Aorta (tissue), 5 donors: ENCODE measurements at regions not wholly inside any gene's neighbourhood (a gene's known extent, or its start where the extent isn't known, plus 50 kb on each side); places are given as distances from the start of the nearest gene placed in this dataset.
"Not testable (repeated sequence)": the region's sequence is repeated elsewhere in the genome, so short reads cannot be mapped to it uniquely, and the experiment has no call there.

Source experiments
- ATAC-seq: fragments of 200-7000 bp; cut with Tn5 transposase; one replicate; pipeline ENCODE4 v1.9.1; 2022; ENCODE audit warnings: moderate library complexity; ENCODE audit not compliant: low FRiP score
- DNase-seq, 2 donors: peaks; one replicate each; pipeline ENCODE4 v3.0.0-alpha.2; 2020
- H3K27ac ChIP-seq, 2 donors: one replicate each; pipeline ENCODE4 v1.5.1; 2013; ENCODE audit warnings: low read length in 2 of 2, mild to moderate bottlenecking in 2 of 2, moderate library complexity in 2 of 2, control low read depth in 1 of 2, inconsistent platforms in 1 of 2, low read depth in 1 of 2
- H3K27me3 ChIP-seq, 2 donors: one replicate each; pipeline ENCODE4 v1.6.1; 2013; ENCODE audit warnings: control low read depth in 1 of 2, low read length in 1 of 2, mild to moderate bottlenecking in 1 of 2, moderate library complexity in 1 of 2; ENCODE audit not compliant: insufficient read depth in 2 of 2, control insufficient read depth in 1 of 2
- H3K36me3 ChIP-seq, 2 donors: one replicate each; pipeline ENCODE4 v1.6.1; 2013; ENCODE audit warnings: control low read depth in 1 of 2, low read length in 1 of 2, mild to moderate bottlenecking in 1 of 2; ENCODE audit not compliant: insufficient read depth in 2 of 2, control insufficient read depth in 1 of 2
- H3K4me1 ChIP-seq, 2 donors: one replicate each; pipeline ENCODE4 v1.6.1; 2013; ENCODE audit warnings: low read length in 2 of 2, control low read depth in 1 of 2, mild to moderate bottlenecking in 1 of 2, moderate library complexity in 1 of 2; ENCODE audit not compliant: insufficient read depth in 2 of 2, control insufficient read depth in 1 of 2
- H3K4me3 ChIP-seq, 2 donors: one replicate each; pipeline ENCODE4 v1.5.1; 2013; ENCODE audit warnings: low read length in 2 of 2, control low read depth in 1 of 2, mild to moderate bottlenecking in 1 of 2
- H3K9me3 ChIP-seq: one replicate; pipeline ENCODE4 v1.6.1; 2013; ENCODE audit warnings: mild to moderate bottlenecking, low read length; ENCODE audit not compliant: control insufficient read depth
- WGBS, 2 donors: extraction: QIAGEN DNeasy Blood & Tissue Kit; methylation state at CpG; one replicate each; pipeline ENCODE4 v1.1.7; 2013; 5-methylcytosine and 5-hydroxymethylcytosine counted together
- intact Hi-C, 2 donors: fragments of 100-400 bp; cut with DNase I; formaldehyde crosslinking; loops; one replicate each; pipeline versions ENCODE4 v1.14.2 to v1.15.0; 2022
- donor health status: healthy with polysubstance abuse.
- donor health status: Bipolar disorder and iron deficiency.
- donor health status: DM: no; HTN: no; CAD: no.
- donor health status: DM: no; HTN: no; CAD: no.
- donor health status: DM: yes; HTN: yes; CAD: no.

DNA sequence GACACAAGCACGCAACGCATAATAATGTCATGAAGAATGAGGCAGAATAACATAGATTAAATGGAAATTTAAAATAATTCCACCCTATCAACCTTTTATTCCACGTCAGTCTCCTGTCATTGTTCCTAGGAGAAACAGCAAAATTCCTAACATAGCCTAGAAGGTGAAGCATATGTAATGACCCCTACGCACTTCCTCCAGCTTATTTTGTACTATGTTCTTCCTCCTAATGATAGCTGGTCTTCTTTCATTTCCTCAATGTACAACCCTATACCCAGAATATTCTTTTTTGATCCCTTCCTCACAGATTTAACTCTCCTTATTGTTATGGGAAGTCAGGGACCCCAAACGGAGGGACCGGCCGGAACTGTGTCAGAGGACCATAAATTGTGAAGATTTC, 122.0 kb upstream of the CARMIL1 start:
- H3K27me3 ChIP-seq: no peaks in the 10 kb centered on the region
- no peak overlapping the region for H3K4me3 ChIP-seq
- WGBS, 2 donors: 91 to 94% methylated on average over 7 of the region's 7 CpGs
- intact Hi-C loops: no loop called here
- no peak overlapping the region for H3K27ac ChIP-seq
- H3K4me1 ChIP-seq: no peaks in the 10 kb centered on the region
- no peak for DNase-seq
- no peaks in the 10 kb centered on the region for H3K36me3 ChIP-seq
- H3K9me3 ChIP-seq: peaks cover 1% of the 10 kb centered on the region
- ATAC-seq: no peak

DNA sequence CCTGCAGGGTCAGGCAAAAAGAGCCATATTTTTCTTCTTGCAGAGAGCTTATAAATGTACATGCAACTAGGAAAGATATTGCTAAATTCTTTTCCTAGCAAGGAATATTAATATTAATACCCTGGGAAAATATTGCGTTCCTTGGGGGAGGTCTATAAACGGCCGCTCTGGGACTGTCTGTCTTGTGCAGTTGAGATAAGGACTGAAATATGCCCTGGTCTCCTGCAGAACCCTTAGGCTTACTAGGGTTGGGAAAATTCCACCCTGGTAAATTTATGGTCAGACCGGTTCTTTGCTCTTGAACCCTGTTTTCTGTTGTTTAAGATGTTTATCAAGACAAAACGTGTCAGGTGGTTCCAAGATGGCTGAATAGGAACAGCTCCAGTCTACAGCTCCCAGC, 121.3 kb upstream of the CARMIL1 start:
- peaks cover 1% of the 10 kb centered on the region for H3K9me3 ChIP-seq
- H3K4me3 ChIP-seq: no peak overlapping the region
- H3K27me3 ChIP-seq: no peaks in the 10 kb centered on the region
- ATAC-seq: no peak
- no peaks in the 10 kb centered on the region for H3K36me3 ChIP-seq
- intact Hi-C loops: no loop called here
- no peak overlapping the region for H3K27ac ChIP-seq
- DNase-seq: no peak
- 90 to 91% methylated on average over 5 of the region's 5 CpGs for WGBS, 2 donors
- no peaks in the 10 kb centered on the region for H3K4me1 ChIP-seq

GRCh38 chr6:25160134-25160533, 119.0 kb upstream of the CARMIL1 start:
- H3K36me3 ChIP-seq, DNase-seq, intact Hi-C loops, H3K4me3 ChIP-seq, H3K27me3 ChIP-seq, H3K4me1 ChIP-seq, H3K27ac ChIP-seq, H3K9me3 ChIP-seq, ATAC-seq: not testable (repeated sequence)

DNA sequence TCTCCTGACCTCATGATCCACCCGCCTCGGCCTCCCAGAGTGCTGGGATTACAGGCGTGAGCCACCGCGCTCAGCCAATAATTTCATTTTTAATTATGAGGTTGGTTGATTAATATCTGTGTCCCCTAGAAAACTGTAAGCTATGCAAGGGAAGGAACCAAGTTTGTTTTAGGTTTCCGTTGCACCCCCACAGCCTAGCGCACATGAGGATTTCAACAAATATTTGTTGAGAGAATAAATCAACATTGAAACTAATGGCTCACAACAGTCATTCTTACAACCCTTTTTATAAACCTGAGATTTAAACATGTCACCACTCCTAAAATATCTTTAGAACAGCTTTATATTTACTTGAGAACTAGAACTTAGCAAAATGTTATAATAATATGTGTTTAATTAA, 114.0 kb upstream of the CARMIL1 start:
- ATAC-seq: no peak
- H3K36me3 ChIP-seq: no peaks in the 10 kb centered on the region
- no peak overlapping the region for H3K27ac ChIP-seq
- WGBS, 2 donors: 91 to 92% methylated on average over 7 of the region's 7 CpGs
- intact Hi-C loops: no loop called here
- peaks cover under 1 to 4% of the 10 kb centered on the region in 2 donors for H3K4me1 ChIP-seq
- no peaks in the 10 kb centered on the region for H3K27me3 ChIP-seq
- H3K4me3 ChIP-seq: no peak overlapping the region
- no peak for DNase-seq
- no peaks in the 10 kb centered on the region for H3K9me3 ChIP-seq

DNA sequence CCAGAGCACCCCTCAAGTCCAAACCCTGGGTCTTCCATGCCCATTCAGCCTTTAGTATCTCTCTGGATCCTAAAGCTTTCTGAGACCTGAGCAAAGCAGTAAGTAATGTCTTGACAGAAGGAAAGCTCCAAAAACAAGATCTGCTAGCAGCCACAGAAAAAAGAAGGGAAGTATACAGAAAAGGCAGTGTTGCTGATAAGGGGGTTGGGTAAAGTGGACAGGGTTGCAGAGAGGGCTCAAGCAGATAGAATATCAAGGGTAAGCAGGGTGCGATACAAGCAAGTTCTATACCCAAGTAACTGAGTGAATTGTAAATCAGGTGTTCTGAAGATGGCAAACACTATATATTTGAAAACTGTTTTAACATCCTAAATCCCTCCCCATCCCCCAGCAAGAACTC, 113.4 kb upstream of the CARMIL1 start:
- ATAC-seq (no peak), DNase-seq (no peak)
- Histone ChIP-seq H3K27me3 (no peaks in the 10 kb centered on the region), H3K27ac (peak overlapping the region in 1 of 2 donors; percentile 40), H3K4me1 (peaks cover 4% of the 10 kb centered on the region in 2 donors), H3K4me3 (peak overlapping the region in 1 of 2 donors; percentile 32), H3K9me3 (no peaks in the 10 kb centered on the region), H3K36me3 (no peaks in the 10 kb centered on the region)
- WGBS, 2 donors: 55 to 67% methylated on average over 1 of the region's 1 CpG
- intact Hi-C loops: no loop called here

DNA sequence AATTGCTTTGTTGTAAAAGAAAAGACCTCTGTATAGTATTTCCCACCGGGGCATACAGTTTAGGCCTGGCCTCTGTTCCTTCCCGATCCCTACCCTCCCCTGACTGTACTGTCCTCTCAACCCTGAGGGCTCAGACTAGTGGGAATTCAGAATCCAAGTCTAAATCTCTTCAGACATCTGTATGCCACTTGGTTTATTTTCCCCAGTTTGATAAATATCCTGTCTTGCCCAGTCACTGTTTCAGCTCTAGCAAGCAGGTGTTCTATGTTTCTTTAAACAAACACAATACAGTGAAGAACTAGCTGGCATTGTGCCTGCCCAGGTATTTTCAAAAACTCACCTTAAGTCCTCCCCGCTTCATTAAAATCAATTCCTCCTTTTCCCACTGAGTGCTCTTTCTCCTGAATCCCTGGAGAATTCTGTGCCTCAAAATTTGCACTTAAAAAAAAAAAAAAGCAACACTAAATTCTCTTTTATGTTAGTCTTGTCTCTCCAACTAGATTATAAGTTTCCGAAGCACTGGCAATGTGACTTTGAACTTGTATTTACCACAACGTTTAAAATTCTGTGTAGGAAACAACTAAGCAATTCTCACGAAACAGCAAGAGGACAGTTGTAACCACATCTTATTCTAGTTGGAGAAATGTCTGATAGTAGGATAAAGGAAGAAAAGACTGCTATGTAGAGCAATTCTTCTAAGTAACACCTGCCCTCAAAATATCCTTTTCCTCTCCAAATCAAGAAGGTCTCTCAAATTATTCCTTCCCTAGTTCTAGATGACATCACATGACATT, 112.0 kb upstream of the CARMIL1 start:
- H3K27me3 ChIP-seq: no peaks in the 10 kb centered on the region
- H3K27ac ChIP-seq: no peak overlapping the region
- intact Hi-C loops: no loop called here
- WGBS, 2 donors: 59 to 69% methylated on average over 6 of the region's 6 CpGs
- H3K9me3 ChIP-seq: no peaks in the 10 kb centered on the region
- no peak for DNase-seq
- no peak overlapping the region for H3K4me3 ChIP-seq
- H3K4me1 ChIP-seq: peaks cover 4% of the 10 kb centered on the region in 2 donors
- no peaks in the 10 kb centered on the region for H3K36me3 ChIP-seq
- ATAC-seq: no peak

GRCh38 chr6:25167961-25168360, 111.2 kb upstream of the CARMIL1 start:
- intact Hi-C loops: no loop called here
- H3K4me3 ChIP-seq: no peak overlapping the region
- WGBS, 2 donors: 79 to 81% methylated on average over 1 of the region's 1 CpG
- H3K27me3 ChIP-seq: no peaks in the 10 kb centered on the region
- no peak for ATAC-seq
- H3K9me3 ChIP-seq: no peaks in the 10 kb centered on the region
- H3K4me1 ChIP-seq: peaks cover 5 to 7% of the 10 kb centered on the region in 2 donors
- H3K36me3 ChIP-seq: no peaks in the 10 kb centered on the region
- DNase-seq: no peak
- no peak overlapping the region for H3K27ac ChIP-seq

GRCh38 chr6:25168637-25169036, 110.5 kb upstream of the CARMIL1 start:
- no peaks in the 10 kb centered on the region for H3K9me3 ChIP-seq
- peaks cover 7 to 12% of the 10 kb centered on the region in 2 donors for H3K4me1 ChIP-seq
- DNase-seq (no peak), ATAC-seq (no peak)
- intact Hi-C loops: no loop called here
- H3K36me3 ChIP-seq: no peaks in the 10 kb centered on the region
- 87 to 93% methylated on average over 3 of the region's 3 CpGs for WGBS, 2 donors
- no peaks in the 10 kb centered on the region for H3K27me3 ChIP-seq
- H3K4me3 ChIP-seq: no peak overlapping the region
- peak overlapping the region in 1 of 2 donors; percentile 48 for H3K27ac ChIP-seq

DNA sequence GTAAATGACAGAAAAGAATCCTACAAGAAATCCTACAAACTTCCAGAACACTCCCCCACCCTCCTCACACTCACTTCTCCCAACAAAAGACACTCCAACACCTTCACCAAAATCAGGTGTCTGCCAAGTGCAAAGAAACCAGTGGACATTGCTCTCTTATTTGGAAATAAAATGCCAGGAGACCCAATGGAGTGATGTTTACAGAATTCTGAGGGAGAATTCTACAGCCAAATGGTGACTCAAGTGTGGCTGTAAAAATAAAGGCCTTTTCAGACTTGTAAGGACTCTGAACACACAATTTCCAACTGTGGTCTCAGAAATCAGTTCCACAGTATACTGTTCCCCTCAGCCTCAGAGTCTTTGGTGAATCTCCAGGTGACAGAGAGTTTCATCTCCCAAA, 109.6 kb upstream of the CARMIL1 start:
- no peak for DNase-seq
- intact Hi-C loops: no loop called here
- peak; percentile 34 for ATAC-seq
- no peaks in the 10 kb centered on the region for H3K9me3 ChIP-seq
- H3K27me3 ChIP-seq: no peaks in the 10 kb centered on the region
- no peak overlapping the region for H3K4me3 ChIP-seq
- H3K27ac ChIP-seq: peak overlapping the region; percentile 3 to 99
- H3K36me3 ChIP-seq: no peaks in the 10 kb centered on the region
- H3K4me1 ChIP-seq: peaks cover 10 to 12% of the 10 kb centered on the region in 2 donors
